ENCODE measurements at regions not wholly inside any gene's neighbourhood (a gene's known extent, or its start where the extent isn't known, plus 50 kb on each side); places are given as distances from the start of the nearest gene placed in this dataset.

- H3K27me3 ChIP-seq, result no peaks in the 10 kb centered on the region
- intact Hi-C loops (cut with DNase I), result no loop called here
- TF ChIP-seq CTCF (IDR thresholded peaks at IDR 0.05) (no peak), EP300 (IDR thresholded peaks at IDR 0.05) (no peak), POLR2A (IDR thresholded peaks at IDR 0.05) (no peak)
- no peak for DNase-seq
- H3K36me3 ChIP-seq, result no peaks in the 10 kb centered on the region
- no peak overlapping the region for H3K27ac ChIP-seq
- WGBS, 3 donors, result 83 to 90% (median 89%) methylated on average over 5 of the region's 5 CpGs
- no peaks in the 10 kb centered on the region for H3K4me1 ChIP-seq (ENCODE audit: insufficient read depth)
- no peak overlapping the region for H3K4me3 ChIP-seq
- no peaks in the 10 kb centered on the region for H3K9me3 ChIP-seq
Observed at GRCh38 chr10:78846071-78846470, 222.7 kb upstream of the ZMIZ1 start.

- TF ChIP-seq EP300 (IDR thresholded peaks at IDR 0.05) (no peak), POLR2A (IDR thresholded peaks at IDR 0.05) (no peak), CTCF (IDR thresholded peaks at IDR 0.05) (no peak)
- 94 to 97% (median 96%) methylated on average over 7 of the region's 7 CpGs for WGBS, 3 donors
- Histone ChIP-seq H3K4me1 (ENCODE audit: insufficient read depth) (no peaks in the 10 kb centered on the region), H3K9me3 (no peaks in the 10 kb centered on the region), H3K27me3 (no peaks in the 10 kb centered on the region), H3K36me3 (no peaks in the 10 kb centered on the region), H3K4me3 (no peak overlapping the region), H3K27ac (no peak overlapping the region)
- intact Hi-C loops (cut with DNase I), result no loop called here
- no peak for DNase-seq
Observed at GRCh38 chr10:78846760-78847159, 222.0 kb upstream of the ZMIZ1 start.

- WGBS, 3 donors, result 74 to 92% (median 79%) methylated on average over 5 of the region's 5 CpGs
- Histone ChIP-seq H3K9me3 (no peaks in the 10 kb centered on the region), H3K4me1 (ENCODE audit: insufficient read depth) (no peaks in the 10 kb centered on the region), H3K36me3 (no peaks in the 10 kb centered on the region), H3K27ac (no peak overlapping the region), H3K27me3 (no peaks in the 10 kb centered on the region), H3K4me3 (no peak overlapping the region)
- DNase-seq, result no peak
- no peak for TF ChIP-seq EP300 (IDR thresholded peaks at IDR 0.05)
- no peak for TF ChIP-seq POLR2A (IDR thresholded peaks at IDR 0.05)
- TF ChIP-seq CTCF (IDR thresholded peaks at IDR 0.05), result no peak
- intact Hi-C loops (cut with DNase I), result no loop called here
Observed at GRCh38 chr10:78847485-78847884, 221.3 kb upstream of the ZMIZ1 start.

GRCh38 chr10:78849115-78849514, 219.7 kb upstream of the ZMIZ1 start:
- H3K27me3 ChIP-seq, result no peaks in the 10 kb centered on the region
- no peak overlapping the region for H3K4me3 ChIP-seq
- no peaks in the 10 kb centered on the region for H3K4me1 ChIP-seq (ENCODE audit: insufficient read depth)
- no peaks in the 10 kb centered on the region for H3K9me3 ChIP-seq
- H3K36me3 ChIP-seq, result no peaks in the 10 kb centered on the region
- intact Hi-C loops (cut with DNase I), result no loop called here
- no peak for DNase-seq
- WGBS, 3 donors, result 61 to 65% (median 61%) methylated on average over 7 of the region's 7 CpGs
- no peak for TF ChIP-seq EP300 (IDR thresholded peaks at IDR 0.05)
- no peak for TF ChIP-seq POLR2A (IDR thresholded peaks at IDR 0.05)
- TF ChIP-seq CTCF (IDR thresholded peaks at IDR 0.05), result no peak
- no peak overlapping the region for H3K27ac ChIP-seq

GRCh38 chr10:78849731-78850130, 219.0 kb upstream of the ZMIZ1 start:
- Histone ChIP-seq H3K4me1 (ENCODE audit: insufficient read depth) (no peaks in the 10 kb centered on the region), H3K27ac (no peak overlapping the region), H3K9me3 (no peaks in the 10 kb centered on the region), H3K36me3 (no peaks in the 10 kb centered on the region), H3K4me3 (no peak overlapping the region), H3K27me3 (no peaks in the 10 kb centered on the region)
- no peak for DNase-seq
- TF ChIP-seq EP300 (IDR thresholded peaks at IDR 0.05) (no peak), CTCF (IDR thresholded peaks at IDR 0.05) (no peak), POLR2A (IDR thresholded peaks at IDR 0.05) (no peak)
- intact Hi-C loops (cut with DNase I), result no loop called here
- 84 to 91% (median 89%) methylated on average over 5 of the region's 5 CpGs for WGBS, 3 donors
